ENCODE measurements at regions not wholly inside any gene's neighbourhood (a gene's known extent, or its start where the extent isn't known, plus 50 kb on each side); places are given as distances from the start of the nearest gene placed in this dataset.

DNA sequence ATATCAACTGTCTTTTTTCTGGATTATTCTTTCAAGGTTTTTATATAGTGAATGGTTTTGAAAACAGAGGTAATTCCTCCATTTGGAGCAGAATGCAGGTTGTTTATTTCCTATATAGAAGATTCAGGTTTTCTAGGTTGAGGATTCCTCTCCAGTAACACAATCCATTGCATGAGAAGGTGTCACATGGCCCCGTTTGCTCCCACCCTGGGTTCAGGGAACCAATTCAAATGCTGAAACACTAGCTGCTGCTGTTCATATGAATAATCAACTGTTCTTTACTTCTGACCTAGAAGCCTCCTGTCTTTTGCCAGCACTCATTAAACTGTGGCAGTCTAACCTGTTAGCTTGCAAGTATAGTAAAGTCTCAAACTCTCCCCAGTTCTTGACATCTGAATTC is 1316.9 kb upstream of the TENM3 start:
- no peak for TF ChIP-seq POLR2A (IDR thresholded peaks at IDR 0.05)
- TF ChIP-seq, protein P1, sequence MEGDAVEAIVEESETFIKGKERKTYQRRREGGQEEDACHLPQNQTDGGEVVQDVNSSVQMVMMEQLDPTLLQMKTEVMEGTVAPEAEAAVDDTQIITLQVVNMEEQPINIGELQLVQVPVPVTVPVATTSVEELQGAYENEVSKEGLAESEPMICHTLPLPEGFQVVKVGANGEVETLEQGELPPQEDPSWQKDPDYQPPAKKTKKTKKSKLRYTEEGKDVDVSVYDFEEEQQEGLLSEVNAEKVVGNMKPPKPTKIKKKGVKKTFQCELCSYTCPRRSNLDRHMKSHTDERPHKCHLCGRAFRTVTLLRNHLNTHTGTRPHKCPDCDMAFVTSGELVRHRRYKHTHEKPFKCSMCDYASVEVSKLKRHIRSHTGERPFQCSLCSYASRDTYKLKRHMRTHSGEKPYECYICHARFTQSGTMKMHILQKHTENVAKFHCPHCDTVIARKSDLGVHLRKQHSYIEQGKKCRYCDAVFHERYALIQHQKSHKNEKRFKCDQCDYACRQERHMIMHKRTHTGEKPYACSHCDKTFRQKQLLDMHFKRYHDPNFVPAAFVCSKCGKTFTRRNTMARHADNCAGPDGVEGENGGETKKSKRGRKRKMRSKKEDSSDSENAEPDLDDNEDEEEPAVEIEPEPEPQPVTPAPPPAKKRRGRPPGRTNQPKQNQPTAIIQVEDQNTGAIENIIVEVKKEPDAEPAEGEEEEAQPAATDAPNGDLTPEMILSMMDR (IDR thresholded peaks at IDR 0.05 in 4 of 5, conservative IDR thresholded peaks at IDR 0.05 in 1 of 5) = no peak

Measured in gastrocnemius medialis (tissue), 4 donors.